NCI-H2196 (cell line): ENCODE measurements at regions not wholly inside any gene's neighbourhood (a gene's known extent, or its start where the extent isn't known, plus 50 kb on each side); places are given as distances from the start of the nearest gene placed in this dataset.

ENCODE experiments used
- DNase-seq: peaks from one replicate; lab custom pipeline; 2025; ENCODE audit not compliant: unreplicated experiment; lab: John Stamatoyannopoulos, UW

GRCh38 chr5:148708854-148709253, 54.5 kb upstream of the HTR4 start:
- no peak for DNase-seq

GRCh38 chr5:148711961-148712360, 57.6 kb upstream of the HTR4 start:
- DNase-seq = no peak

DNA sequence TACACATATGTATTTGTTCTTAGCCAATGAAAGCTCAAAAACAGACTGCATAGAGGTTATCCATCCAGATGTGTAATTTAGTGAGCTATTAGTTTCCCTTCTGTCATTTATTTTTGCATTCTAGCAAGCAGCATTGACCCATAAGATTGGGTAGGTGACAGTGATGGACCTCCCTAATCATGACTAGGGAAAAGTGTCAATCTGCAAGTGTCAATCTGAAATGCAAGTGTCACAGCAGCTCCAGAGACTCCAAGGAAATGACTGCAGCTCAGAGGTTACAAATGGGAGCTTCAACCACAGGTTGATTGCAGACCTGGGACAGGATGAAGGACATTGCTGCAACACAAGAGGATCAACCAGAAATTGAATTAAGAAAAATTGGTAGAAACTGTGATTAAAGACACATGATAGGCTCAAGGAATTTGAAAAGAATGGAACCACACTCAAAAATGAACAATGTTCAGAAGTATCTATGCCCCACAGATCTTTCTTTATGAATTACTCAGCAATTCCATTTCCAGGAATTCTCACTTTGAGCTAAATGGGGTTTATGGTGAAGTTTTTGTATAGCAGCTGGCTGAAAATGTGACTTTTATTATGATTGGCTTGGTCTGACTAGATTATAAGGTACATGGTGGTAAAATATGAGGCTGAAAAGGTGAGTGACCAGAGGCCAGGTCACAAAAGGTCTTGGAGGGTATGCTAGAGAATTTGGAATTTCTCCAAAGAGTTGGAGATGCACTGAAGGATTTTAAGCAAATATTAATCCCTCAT, 59.6 kb upstream of the HTR4 start:
- DNase-seq = no peak

DNA sequence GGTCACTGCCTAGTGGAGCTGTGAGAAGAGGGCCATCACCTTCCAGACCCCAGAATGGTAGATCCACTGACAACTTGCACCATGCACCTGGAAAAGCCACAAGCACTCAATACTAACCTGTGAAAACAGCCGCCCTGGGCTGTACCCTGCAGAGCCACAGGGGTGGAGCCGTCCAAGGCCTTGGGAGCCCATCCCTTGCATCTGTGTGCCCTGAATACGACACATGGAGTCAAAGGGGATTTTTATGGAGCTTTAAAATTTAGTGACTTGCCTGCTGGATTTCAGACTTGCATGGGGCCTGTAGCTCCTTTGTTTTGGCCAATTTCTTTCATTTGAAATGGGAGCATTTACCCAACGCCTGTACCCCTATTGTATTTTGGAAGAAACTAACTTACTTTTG, 62.4 kb upstream of the HTR4 start:
- DNase-seq = no peak

GRCh38 chr5:148717668-148718067, 63.3 kb upstream of the HTR4 start:
- no peak for DNase-seq

GRCh38 chr5:148719605-148720004, 65.3 kb upstream of the HTR4 start:
- DNase-seq = no peak

DNA sequence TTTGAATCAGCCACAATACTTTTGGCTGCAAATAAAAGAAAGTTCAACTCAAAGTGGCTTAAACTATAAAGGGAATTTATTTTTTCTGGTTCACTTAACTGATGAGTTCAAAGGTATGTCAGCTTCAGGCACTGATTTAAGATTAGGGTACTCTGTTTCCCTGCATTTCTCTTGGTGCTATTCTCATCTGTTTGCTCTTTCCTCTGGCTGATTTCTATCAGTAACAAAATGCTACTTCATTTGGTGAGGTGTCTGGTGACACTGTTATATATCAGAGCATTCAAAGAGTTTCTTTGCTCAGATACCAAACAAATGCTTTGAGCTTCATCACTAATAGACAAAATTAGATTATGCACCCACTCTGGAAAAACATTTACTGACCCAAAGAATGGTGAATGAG, 65.9 kb upstream of the HTR4 start:
- no peak for DNase-seq

- no peak for DNase-seq
Measured at GRCh38 chr5:148723143-148723542, 68.8 kb upstream of the HTR4 start.

- no peak for DNase-seq
Measured at GRCh38 chr5:148725675-148726074, 71.3 kb upstream of the HTR4 start.

DNA sequence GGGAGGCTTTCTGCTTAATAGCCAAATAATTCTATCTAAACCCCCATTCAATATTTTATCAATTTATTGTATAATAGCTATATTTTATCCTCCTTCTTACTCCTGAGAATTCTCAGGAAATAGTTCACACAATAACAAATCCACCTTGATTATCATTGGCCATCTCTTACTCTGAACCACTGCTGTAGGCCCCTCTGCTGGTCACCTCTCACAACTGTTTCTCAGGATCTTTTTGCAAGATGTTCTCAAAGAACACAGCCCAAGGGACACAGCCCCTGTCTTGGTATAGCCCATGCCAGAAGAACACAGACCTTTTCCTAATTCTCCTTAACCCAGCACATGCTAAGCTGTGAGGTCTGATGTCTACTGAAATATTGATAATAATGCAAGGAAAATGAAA, 74.9 kb upstream of the HTR4 start:
- peak; percentile 19 for DNase-seq

- no peak for DNase-seq
Measured at GRCh38 chr5:148730270-148730669, 75.9 kb upstream of the HTR4 start.

DNA sequence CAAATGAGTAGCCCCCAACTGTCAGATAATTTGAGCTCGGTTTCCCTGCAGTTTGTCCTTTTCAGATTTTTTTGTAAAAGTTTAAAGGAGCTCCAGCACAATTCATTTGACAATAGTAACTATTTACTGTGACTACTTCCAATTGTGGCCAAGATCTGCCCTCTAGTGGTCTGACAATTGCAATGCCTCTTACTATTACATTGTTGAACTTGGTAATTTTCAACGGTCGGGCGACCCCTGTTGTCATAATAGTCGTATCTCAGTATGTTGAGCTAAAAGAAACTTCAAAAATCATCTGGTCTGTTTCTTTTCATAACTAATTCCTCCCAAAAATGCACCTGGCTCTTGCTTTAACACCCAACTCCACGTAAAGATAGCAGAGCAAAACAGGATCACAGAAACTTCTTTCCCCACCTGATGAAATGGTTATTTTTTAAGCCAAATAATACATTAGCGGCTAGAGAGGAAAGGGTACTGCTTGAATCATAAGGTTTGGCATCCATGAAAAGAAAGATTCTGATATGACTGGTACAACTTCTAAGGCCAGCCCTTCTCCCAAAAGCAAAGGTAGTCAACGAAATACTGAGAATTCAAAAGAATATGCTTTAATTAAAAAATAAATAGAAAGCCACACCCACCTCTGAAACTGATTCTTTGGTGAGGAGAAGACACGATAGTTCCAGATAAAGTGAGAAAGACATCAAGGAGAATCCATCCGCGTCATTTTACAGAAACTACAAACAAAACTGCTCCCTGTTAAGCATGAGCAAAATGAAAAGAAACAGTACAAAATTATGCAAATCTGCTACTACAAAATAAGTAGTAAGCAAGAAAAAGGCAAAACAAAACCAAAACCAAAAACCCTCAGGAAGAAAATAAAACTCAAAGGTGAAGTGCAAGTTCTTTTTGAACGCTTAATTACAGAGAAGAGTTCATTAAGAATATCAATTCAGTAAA, 76.9 kb upstream of the HTR4 start:
- peak; percentile 79 for DNase-seq

DNA sequence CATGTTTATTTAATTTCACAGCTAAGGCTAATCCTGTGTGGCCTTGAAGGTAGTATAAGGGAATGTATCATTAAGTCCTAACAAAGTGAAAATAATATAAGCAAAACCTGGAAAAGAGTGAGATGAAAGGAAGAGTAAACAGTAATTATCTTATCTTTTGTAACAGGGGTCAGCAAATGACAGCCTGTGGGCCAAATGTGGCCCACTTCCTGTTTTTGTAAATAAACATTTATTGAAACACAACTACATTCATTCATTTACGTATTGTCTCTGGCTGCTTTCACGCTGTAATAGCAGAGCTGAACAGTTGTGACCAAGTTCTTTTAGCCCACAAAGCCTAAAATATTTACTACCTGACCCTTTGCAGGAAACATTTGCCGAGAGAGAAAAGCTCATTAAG, 78.4 kb upstream of the HTR4 start:
- DNase-seq = no peak

DNA sequence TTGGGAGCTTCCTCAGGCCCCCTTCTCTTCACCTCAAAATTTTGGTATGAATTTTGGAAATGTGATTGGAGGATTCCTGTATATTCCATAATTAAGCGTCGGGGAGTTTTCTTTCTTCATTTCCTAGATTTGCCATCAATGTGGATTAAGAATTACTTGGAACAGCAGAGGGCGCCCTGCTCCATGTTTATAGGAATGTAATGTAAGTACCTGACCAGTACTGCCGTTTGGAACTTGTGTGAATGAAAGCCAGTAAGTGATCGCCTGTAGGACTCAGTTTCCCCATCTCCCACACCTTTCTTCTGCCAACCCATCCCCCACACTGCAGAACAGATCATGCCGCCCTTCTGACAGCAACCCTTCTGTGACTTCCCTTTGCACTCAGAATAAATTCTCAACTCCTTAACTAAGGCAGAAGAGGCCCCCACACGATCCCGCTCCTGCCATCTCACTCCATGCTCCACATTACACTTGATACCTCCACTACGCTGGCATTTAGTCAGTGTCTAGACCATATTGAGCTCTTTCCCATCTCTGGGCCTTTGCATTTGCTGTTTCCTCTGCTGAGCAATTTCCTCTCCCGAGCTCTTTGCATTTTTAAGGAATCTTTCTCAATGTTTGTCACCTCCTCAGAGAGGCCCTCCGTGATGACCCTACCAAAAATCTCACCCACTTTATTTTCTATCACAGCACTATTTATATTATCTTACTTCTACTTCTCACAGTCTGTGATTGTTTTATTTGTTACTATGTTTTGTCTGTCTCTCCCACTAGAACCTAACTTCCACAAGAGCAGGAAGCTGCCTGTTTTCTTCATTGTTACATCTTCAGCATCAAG, 79.5 kb upstream of the HTR4 start:
- DNase-seq = peak; percentile 82

DNA sequence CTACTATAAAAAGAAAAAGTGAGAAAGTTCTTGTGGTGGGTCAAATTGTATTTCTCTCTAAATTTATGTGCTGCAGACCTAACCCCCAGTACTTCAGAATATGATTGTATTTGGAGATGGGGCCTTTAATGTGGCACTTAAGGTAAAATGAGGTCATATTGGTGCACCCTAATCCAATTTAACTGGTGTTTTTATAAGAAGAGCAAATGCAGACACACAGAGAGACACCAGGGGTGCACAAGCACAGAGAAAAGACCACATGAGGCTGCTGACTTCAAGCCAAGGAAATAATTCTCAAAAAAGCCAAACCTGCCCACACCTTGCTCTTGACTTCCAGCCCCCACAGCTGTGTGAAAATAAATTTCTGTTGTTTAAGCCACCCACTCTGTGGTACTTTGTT, 80.2 kb upstream of the HTR4 start:
- no peak for DNase-seq

DNA sequence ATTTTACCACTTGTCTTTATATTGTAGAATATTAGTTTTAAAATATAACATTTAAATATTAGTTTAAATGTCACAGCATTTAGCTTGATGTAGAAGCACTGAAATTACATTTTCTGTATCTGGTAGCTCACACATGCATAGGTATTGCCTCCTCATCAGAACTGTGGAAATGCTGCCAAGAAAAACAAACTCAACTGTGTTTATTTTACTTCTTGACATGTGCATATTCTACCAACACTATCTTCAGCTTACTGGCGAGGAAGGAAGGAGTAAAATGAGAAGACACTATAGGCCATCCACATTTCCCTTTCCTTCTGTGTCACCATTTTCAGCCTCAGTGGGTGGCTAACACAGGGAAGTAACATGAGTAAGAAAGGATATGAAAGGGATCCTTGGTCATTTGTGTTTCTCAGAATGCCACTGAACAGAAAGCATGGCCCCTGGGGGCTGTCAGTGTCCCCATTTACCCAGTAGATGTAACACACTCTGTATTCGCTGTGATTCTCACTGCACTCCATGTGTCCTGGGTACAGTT, 81.0 kb upstream of the HTR4 start:
- no peak for DNase-seq

GRCh38 chr5:148739023-148739422, 84.7 kb upstream of the HTR4 start:
- DNase-seq = no peak

GRCh38 chr5:148739524-148739923, 85.2 kb upstream of the HTR4 start:
- no peak for DNase-seq

DNA sequence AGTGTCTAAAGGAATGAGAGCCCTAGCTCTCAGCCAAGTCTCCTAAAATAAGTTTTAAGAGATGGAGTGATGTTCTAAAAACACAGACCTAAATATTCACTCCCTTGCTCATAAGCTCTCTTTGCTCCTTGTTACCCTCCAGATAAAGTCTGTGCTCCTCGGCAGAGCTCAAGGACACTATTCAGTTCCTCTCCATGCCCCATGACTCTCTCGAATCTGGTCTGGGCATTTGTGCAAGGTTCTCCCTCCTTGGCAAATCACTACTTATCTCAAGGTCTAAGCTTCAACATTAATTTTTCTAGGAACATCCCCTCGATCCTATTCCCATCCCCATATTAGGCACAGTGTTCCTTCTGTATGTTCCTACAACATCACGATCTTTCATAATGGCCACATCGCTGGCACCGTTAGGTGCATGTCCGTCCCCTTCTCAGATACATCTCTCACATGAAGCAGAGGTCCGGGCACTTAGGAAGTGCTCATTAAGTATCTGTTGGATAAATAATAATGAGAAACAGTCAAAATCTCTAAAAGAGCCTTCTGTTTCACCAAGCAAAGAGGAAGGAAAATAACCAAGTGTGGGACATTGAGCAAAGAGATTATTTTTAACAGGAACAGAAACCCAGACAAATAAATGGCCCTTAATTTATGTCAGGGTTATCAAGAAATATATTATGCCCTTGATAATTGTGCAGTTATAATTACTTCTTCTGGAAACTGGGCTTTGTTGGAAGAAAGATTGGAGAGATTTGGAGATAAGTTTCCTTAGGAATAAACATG, 85.9 kb upstream of the HTR4 start:
- no peak for DNase-seq
